ENCODE measurements at regions not wholly inside any gene's neighbourhood (a gene's known extent, or its start where the extent isn't known, plus 50 kb on each side); places are given as distances from the start of the nearest gene placed in this dataset.
"Not testable (repeated sequence)": the region's sequence is repeated elsewhere in the genome, so short reads cannot be mapped to it uniquely, and the experiment has no call there.

GRCh38 chr20:5484346-5484745 is 126.5 kb downstream of the GPCPD1 start:
- H3K4me3 ChIP-seq (ENCODE audit: low read depth, low read length), result no peak overlapping the region
- TF ChIP-seq MYC (IDR thresholded peaks at IDR 0.05; ENCODE audit: low read depth, low read length), result no peak
- no peak for TF ChIP-seq MAX (IDR thresholded peaks at IDR 0.05; ENCODE audit: low read depth, low read length)
- no peak for TF ChIP-seq POLR2A (IDR thresholded peaks at IDR 0.05; ENCODE audit: extremely low read depth, insufficient read length)
- TF ChIP-seq, protein P1, sequence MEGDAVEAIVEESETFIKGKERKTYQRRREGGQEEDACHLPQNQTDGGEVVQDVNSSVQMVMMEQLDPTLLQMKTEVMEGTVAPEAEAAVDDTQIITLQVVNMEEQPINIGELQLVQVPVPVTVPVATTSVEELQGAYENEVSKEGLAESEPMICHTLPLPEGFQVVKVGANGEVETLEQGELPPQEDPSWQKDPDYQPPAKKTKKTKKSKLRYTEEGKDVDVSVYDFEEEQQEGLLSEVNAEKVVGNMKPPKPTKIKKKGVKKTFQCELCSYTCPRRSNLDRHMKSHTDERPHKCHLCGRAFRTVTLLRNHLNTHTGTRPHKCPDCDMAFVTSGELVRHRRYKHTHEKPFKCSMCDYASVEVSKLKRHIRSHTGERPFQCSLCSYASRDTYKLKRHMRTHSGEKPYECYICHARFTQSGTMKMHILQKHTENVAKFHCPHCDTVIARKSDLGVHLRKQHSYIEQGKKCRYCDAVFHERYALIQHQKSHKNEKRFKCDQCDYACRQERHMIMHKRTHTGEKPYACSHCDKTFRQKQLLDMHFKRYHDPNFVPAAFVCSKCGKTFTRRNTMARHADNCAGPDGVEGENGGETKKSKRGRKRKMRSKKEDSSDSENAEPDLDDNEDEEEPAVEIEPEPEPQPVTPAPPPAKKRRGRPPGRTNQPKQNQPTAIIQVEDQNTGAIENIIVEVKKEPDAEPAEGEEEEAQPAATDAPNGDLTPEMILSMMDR (IDR thresholded peaks at IDR 0.05; ENCODE audit: low read depth, low read length), result no peak
- DNase-seq (ENCODE audit: low read depth), result no peak

DNA sequence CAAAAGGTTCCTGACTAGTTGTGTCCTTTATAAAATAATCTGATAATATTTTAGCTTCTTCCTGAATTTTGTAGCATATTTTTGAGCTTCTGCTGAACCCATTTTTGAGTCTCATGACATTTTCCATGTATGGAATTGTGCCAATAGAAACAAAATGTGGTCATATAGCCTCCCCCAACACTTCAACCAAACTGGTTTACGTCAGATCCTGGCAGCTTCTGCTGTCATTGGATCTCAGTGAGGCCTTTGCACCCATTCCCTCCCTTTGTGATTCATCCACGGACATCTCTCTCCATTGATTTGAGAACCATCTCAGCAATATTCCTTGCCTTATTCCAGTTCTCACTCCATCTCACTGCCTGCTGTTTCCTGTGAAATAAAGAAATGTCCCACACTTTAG is 128.0 kb downstream of the GPCPD1 start:
- TF ChIP-seq, protein P1 (IDR thresholded peaks at IDR 0.05; ENCODE audit: low read depth, low read length), result no peak
- TF ChIP-seq MYC (IDR thresholded peaks at IDR 0.05; ENCODE audit: low read depth, low read length), result no peak
- TF ChIP-seq MAX (IDR thresholded peaks at IDR 0.05; ENCODE audit: low read depth, low read length), result no peak
- no peak for TF ChIP-seq POLR2A (IDR thresholded peaks at IDR 0.05; ENCODE audit: extremely low read depth, insufficient read length)
- DNase-seq (ENCODE audit: low read depth), result no peak
- H3K4me3 ChIP-seq (ENCODE audit: low read depth, low read length), result no peak overlapping the region

GRCh38 chr20:5481872-5482271 is 128.9 kb downstream of the GPCPD1 start:
- no peak overlapping the region for H3K4me3 ChIP-seq (ENCODE audit: low read depth, low read length)
- TF ChIP-seq POLR2A (IDR thresholded peaks at IDR 0.05; ENCODE audit: extremely low read depth, insufficient read length), result no peak
- DNase-seq (ENCODE audit: low read depth), result no peak

DNA sequence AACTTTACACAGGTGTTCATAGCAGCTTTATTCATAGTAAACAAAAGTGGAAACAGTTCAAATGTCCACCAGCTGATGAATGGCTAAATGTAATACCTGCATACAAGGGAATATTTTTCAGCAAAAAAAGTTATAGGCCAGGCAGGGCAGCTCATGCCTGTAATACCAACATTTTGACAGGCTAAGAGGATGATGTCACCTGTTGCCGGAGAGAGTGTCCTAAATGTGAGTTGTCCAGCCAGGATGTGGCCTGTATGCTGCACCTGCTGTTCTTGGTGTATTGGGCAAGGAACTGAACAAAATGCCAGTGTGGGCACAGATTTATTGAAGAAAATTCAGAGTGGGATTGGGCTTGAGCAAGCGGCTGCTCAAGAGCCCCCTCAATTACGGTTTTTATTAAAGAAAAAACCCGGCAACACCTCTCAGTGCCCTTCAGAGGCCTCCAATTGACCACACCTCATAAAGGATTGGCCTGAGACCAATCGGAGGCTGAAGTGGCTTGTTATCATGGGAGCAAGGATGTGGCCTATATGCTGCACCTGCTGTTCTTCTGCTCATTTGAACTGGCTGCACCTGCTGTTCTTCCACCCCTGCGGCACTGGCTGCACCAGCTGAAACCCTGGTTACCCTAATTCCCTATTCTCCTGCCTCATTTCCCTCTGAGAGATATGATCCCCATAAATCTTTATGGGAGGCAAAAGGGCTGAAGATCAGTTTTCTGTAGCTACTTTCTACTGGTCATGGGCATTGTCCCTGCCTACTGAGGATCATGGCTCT is 129.8 kb downstream of the GPCPD1 start:
- DNase-seq (ENCODE audit: low read depth), result no peak
- TF ChIP-seq MYC (IDR thresholded peaks at IDR 0.05; ENCODE audit: low read depth, low read length) (no peak), MAX (IDR thresholded peaks at IDR 0.05; ENCODE audit: low read depth, low read length) (no peak), POLR2A (IDR thresholded peaks at IDR 0.05; ENCODE audit: extremely low read depth, insufficient read length) (no peak)
- TF ChIP-seq, protein P1 (IDR thresholded peaks at IDR 0.05; ENCODE audit: low read depth, low read length), result no peak
- H3K4me3 ChIP-seq (ENCODE audit: low read depth, low read length), result no peak overlapping the region

- H3K4me3 ChIP-seq (ENCODE audit: low read depth, low read length), result no peak overlapping the region
- DNase-seq (ENCODE audit: low read depth), result no peak
- TF ChIP-seq MYC (IDR thresholded peaks at IDR 0.05; ENCODE audit: low read depth, low read length) (no peak), MAX (IDR thresholded peaks at IDR 0.05; ENCODE audit: low read depth, low read length) (no peak), POLR2A (IDR thresholded peaks at IDR 0.05; ENCODE audit: extremely low read depth, insufficient read length) (no peak)
- TF ChIP-seq, protein P1 (IDR thresholded peaks at IDR 0.05; ENCODE audit: low read depth, low read length), result no peak
Observed at GRCh38 chr20:5474646-5475550, 135.9 kb downstream of the GPCPD1 start.

GRCh38 chr20:5471866-5472265 is 138.9 kb downstream of the GPCPD1 start:
- H3K4me3 ChIP-seq (ENCODE audit: low read depth, low read length); DNase-seq (ENCODE audit: low read depth): not testable (repeated sequence)

Data from NB4 (cell line).